HG02852 (cell line): ENCODE measurements at regions not wholly inside any gene's neighbourhood (a gene's known extent, or its start where the extent isn't known, plus 50 kb on each side); places are given as distances from the start of the nearest gene placed in this dataset.

Experiments used
- ATAC-seq: cut with Tn5 transposase; IDR thresholded peaks from one replicate; pipeline ENCODE4 v1.9.1; 2021; ENCODE audit warnings: mild to moderate bottlenecking, moderate library complexity; ENCODE audit not compliant: unreplicated experiment

GRCh38 chr12:77160931-77161330 lies 95.6 kb upstream of the E2F7 start:
- ATAC-seq, result no peak

GRCh38 chr12:77153706-77154105 lies 88.3 kb upstream of the E2F7 start:
- ATAC-seq, result no peak

DNA sequence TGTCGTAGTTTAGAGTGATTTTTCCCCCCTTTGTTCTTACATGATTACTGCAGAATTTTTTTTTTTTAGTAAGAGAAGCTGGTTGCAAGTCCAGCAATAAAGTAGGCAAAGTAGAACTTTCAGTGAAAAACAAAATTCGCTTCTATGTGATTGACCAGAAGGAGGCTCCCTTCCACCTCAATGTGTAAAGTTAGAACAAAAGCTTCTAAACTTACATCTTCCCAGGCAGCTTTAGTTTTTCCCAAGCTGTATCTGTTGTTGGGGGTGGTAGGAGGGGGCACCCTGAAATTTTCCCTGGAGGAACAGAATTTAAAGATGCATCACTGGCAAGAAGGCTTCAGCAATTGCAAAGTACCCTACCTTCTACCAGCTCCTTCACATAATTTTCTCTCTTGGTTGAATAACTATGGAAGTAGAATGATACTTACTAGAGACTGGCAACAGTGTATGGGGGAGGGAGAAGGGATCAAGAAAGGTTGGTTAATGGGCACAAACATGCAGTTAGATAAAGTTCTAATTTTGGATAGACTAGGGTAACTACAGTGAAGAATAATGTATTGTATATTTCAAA lies 87.3 kb upstream of the E2F7 start:
- ATAC-seq, result no peak

DNA sequence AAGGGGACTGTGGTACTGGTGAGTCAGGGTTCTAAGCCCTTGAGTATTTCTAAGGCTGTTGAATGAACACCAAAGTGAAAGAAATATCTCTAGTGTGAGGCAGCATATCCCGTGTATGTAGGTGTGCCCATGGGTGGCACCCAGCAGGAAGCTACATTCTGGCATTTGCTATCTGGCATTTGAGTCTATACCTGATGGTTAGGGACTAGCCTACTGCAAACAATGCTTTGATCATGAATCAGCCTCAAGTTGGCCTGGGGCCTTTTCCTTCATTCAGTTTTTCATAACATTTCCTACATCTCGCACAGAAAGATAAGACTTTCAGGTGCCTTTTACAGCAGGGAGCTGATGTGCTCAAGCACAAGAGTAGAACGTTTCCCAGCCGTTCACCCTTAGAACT lies 85.7 kb upstream of the E2F7 start:
- ATAC-seq, result no peak

DNA sequence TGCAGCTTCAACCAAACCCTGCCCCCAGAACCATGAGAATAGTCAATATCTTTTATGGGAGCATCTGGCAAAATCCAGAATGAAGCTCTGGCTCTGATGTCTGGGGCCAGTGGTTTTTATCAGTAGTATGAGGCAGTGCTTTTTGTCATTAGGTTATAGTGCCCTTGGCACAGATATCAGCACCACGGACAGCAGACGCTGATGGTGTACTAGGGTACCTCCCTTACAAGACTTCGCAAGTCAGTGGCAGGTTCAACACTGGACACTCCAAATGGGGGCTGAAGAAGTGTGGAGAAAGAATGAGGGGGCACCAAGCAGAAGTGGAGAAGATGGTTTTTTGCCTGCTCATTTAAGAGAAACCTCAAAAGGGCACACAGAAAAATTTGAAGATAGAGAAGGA lies 68.2 kb upstream of the E2F7 start:
- ATAC-seq, result peak; percentile 64

- ATAC-seq, result no peak
Measured at GRCh38 chr12:77131977-77132490, 66.7 kb upstream of the E2F7 start.

GRCh38 chr12:77130193-77130592 lies 64.8 kb upstream of the E2F7 start:
- ATAC-seq, result no peak

- peak; percentile 82 for ATAC-seq
Measured at GRCh38 chr12:77124767-77125166, 59.4 kb upstream of the E2F7 start.

- no peak for ATAC-seq
Measured at GRCh38 chr12:77122661-77123060, 57.3 kb upstream of the E2F7 start.

GRCh38 chr12:77122236-77122635 lies 56.9 kb upstream of the E2F7 start:
- no peak for ATAC-seq

- ATAC-seq, result no peak
Measured at GRCh38 chr12:77120156-77121085, 55.1 kb upstream of the E2F7 start.

DNA sequence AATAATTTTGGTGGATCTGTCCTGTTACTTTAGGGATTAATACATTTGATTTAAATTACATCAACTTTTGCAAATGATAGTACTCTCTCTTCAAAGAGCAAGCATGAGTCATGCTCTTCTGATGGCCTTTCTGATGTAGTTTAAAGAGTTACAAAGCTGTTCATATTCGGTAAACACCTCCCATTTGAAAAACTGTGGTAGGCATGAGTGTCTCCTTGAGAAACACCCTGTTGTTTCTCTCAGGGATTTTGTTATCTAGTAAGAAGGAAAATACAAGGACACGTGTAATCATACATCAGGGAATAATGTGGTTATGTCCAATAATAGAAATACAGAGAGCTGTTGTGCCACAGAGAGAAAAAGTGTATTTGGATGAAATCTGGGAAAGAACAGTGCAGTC lies 53.3 kb upstream of the E2F7 start:
- ATAC-seq, result no peak

DNA sequence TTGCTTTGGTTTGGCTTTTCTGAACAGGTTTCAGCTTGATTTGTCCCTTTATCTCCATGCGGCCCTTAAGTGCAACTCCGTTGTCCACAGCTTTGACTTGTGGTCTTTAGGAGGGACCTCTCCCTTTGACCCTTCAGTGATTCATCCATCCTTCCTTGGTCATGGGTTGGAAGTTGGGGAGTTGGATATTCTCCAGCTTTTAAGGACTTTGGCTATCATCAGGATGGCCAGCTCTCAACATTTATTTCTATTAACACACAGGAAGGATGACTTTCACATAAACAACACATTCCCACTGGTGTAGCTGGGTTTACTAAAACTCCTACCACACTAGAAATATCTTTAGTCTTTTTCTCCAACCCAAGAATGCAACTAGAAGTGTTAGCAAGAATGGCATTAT lies 50.9 kb upstream of the E2F7 start:
- no peak for ATAC-seq

- no peak for ATAC-seq
Measured at GRCh38 chr12:77115471-77115870, 50.1 kb upstream of the E2F7 start.
